Pancreas (tissue), 10 donors: ENCODE measurements at regions not wholly inside any gene's neighbourhood (a gene's known extent, or its start where the extent isn't known, plus 50 kb on each side); places are given as distances from the start of the nearest gene placed in this dataset.

Source experiments
- ATAC-seq, 4 donors: fragments of 200-7000 bp; cut with Tn5 transposase; one replicate each; pipeline versions ENCODE4 v1.8.0 to v1.9.1; 2020; ENCODE audit warnings: mild to moderate bottlenecking in 4 of 4, moderate library complexity in 4 of 4
- DNase-seq, 6 donors: peaks; one replicate each; pipeline ENCODE4 v3.0.0-alpha.2; 2020
- FAIRE-seq: peaks from 2 replicates; lab custom pipeline; 2012; peaks lifted over from hg19 to GRCh38; lab: Jason Lieb, UNC
- H3K27ac ChIP-seq, 4 donors: fragments of 200-600 bp; sonication (generic); 1 replicate in 3 of 4; 2 replicates in 1 of 4; pipeline versions ENCODE4 v1.5.0 to v1.8.0; 2020
- H3K27me3 ChIP-seq, 4 donors: fragments of 200-600 bp; one replicate each; pipeline ENCODE4 v1.8.0; 2021
- H3K36me3 ChIP-seq, 3 donors: fragments of 200-600 bp; sonication (generic) in 1 of 3; one replicate each; pipeline versions ENCODE4 v1.5.0 to v1.8.0; 2020 to 2021
- H3K4me1 ChIP-seq, 3 donors: fragments of 200-600 bp; one replicate each; pipeline ENCODE4 v1.8.0; 2021
- H3K4me3 ChIP-seq, 4 donors: fragments of 200-600 bp; sonication (generic) in 2 of 4; one replicate each; pipeline versions ENCODE4 v1.5.0 to v1.8.0; 2020 to 2021
- H3K9me3 ChIP-seq, 4 donors: fragments of 200-600 bp; one replicate each; pipeline ENCODE4 v1.8.0; 2021
- WGBS, 2 donors: extraction: QIAGEN DNeasy Blood & Tissue Kit; methylation state at CpG; one replicate each; pipeline ENCODE4 v1.1.7; 2013; 5-methylcytosine and 5-hydroxymethylcytosine counted together
- intact Hi-C, 3 donors: fragments of 100-400 bp; cut with DNase I; formaldehyde crosslinking; loops; one replicate each; pipeline versions ENCODE4 v1.11.1 to v1.14.2; 2022
- TF ChIP-seq, protein P1 (sequence below), 4 donors: fragments of 200-600 bp; sonication (generic) in 3 of 4; IDR thresholded peaks; one replicate each; pipeline versions ENCODE4 v1.5.0 to v1.8.0; 2021; ENCODE audit warnings: antibody characterized with exemption in 4 of 4
- donor health status: healthy with polysubstance abuse.
- donor health status: DM: no; HTN: no; CAD: no; lungs with moderate emphysema.
- donor health status: DM: no; HTN: no; CAD: no.
- donor health status: control.
- donor health status: control.
- donor health status: Bipolar disorder and iron deficiency.
- donor health status: DM: yes; HTN: yes; CAD: no.
- donor health status: DM: no; HTN: no; CAD: no.
- donor health status: DM: no; HTN: no; CAD: no.
- donor health status: DM: yes; HTN: yes; CAD: no.

DNA sequence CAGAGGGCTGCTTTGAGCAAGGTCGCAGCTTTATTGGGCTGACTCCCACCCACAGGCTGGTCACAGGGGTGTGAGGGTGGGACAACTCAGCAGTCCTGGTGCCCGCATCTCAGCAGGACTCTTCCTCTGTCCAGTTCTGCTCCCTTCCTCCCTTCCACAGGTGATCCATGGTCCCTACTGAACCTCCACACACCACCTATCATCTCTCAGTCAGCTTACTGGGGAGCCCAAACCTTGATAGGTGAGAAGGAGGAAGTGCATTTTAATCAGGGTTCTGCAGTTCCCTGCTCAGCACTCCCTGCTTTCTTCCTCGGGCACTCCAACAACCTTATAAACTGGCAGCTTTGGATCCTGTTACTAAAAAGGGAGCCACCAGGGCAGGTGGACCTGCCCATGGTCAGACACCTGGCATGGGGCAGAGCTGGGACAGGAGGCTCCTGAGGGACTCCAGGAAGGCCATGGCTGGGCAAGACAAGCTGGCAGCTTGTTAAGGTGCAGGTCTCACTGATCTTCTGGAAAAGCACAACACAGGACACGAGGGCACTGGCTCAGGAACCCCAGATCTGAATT lies 664.6 kb downstream of the BCL11B start:
- no peak overlapping the region for H3K27ac ChIP-seq
- H3K36me3 ChIP-seq, result no peaks in the 10 kb centered on the region
- H3K9me3 ChIP-seq, result no peaks in the 10 kb centered on the region
- FAIRE-seq (no peak), DNase-seq (no peak), ATAC-seq (no peak)
- 56 to 68% methylated on average over 4 of the region's 4 CpGs for WGBS, 2 donors
- intact Hi-C loops, result no loop called here
- no peaks in the 10 kb centered on the region for H3K27me3 ChIP-seq
- TF ChIP-seq, protein P1, sequence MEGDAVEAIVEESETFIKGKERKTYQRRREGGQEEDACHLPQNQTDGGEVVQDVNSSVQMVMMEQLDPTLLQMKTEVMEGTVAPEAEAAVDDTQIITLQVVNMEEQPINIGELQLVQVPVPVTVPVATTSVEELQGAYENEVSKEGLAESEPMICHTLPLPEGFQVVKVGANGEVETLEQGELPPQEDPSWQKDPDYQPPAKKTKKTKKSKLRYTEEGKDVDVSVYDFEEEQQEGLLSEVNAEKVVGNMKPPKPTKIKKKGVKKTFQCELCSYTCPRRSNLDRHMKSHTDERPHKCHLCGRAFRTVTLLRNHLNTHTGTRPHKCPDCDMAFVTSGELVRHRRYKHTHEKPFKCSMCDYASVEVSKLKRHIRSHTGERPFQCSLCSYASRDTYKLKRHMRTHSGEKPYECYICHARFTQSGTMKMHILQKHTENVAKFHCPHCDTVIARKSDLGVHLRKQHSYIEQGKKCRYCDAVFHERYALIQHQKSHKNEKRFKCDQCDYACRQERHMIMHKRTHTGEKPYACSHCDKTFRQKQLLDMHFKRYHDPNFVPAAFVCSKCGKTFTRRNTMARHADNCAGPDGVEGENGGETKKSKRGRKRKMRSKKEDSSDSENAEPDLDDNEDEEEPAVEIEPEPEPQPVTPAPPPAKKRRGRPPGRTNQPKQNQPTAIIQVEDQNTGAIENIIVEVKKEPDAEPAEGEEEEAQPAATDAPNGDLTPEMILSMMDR (IDR thresholded peaks at IDR 0.05), result no peak
- no peaks in the 10 kb centered on the region for H3K4me1 ChIP-seq
- no peak overlapping the region for H3K4me3 ChIP-seq

DNA sequence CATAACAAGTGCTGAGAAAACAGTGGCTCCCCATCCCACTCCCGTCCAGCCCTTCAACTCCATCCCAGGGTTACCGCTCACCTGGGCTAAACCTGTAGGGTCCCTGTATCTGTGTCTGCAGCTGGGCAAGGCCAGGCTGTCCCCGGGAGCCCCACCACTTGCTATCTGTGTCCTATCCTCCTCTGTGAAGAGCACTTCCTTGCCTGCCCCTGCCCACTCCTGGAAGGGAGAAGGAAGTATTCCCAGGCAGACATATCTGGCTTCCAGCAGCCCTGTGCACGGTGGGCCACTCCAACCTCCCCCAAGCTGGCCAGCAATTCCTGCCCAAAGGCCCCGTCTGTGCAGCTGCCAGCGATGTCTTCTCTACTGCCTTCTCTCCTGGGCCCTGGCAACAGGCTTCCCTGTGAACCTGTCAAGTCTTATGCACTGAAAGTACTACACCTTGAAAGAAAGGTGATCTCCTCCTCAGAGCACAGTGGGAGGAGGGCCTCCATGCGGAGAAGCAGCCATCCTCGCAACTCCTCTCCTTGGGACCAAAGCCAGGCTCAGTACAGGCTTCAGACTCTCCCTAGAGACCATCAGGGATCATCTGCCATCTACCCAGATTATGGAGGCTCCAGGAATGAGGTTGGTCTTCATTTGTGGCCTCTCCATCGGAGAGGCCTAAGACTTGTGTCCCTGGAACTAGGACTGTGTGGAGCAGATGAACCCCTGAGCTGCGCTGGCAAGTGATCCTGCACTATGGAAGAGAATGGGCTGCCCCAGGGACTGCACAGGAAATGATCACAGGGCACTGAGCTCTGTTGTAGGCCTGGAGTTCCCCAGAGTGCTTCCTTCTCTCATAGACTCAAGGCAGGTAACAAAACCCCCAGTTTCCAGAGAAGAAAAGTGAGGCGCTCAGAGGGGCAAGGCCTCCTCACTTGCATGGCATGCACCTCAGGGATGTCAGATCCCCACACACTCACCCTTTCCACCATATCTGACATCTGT lies 663.6 kb downstream of the BCL11B start:
- WGBS, 2 donors, result 72 to 76% methylated on average over 11 of the region's 11 CpGs
- H3K4me1 ChIP-seq, result no peaks in the 10 kb centered on the region
- no peaks in the 10 kb centered on the region for H3K27me3 ChIP-seq
- FAIRE-seq (no peak), ATAC-seq (no peak), DNase-seq (no peak)
- intact Hi-C loops, result no loop called here
- no peak overlapping the region for H3K4me3 ChIP-seq
- no peak overlapping the region for H3K27ac ChIP-seq
- no peaks in the 10 kb centered on the region for H3K9me3 ChIP-seq
- TF ChIP-seq, protein P1 (IDR thresholded peaks at IDR 0.05), result no peak
- no peaks in the 10 kb centered on the region for H3K36me3 ChIP-seq

DNA sequence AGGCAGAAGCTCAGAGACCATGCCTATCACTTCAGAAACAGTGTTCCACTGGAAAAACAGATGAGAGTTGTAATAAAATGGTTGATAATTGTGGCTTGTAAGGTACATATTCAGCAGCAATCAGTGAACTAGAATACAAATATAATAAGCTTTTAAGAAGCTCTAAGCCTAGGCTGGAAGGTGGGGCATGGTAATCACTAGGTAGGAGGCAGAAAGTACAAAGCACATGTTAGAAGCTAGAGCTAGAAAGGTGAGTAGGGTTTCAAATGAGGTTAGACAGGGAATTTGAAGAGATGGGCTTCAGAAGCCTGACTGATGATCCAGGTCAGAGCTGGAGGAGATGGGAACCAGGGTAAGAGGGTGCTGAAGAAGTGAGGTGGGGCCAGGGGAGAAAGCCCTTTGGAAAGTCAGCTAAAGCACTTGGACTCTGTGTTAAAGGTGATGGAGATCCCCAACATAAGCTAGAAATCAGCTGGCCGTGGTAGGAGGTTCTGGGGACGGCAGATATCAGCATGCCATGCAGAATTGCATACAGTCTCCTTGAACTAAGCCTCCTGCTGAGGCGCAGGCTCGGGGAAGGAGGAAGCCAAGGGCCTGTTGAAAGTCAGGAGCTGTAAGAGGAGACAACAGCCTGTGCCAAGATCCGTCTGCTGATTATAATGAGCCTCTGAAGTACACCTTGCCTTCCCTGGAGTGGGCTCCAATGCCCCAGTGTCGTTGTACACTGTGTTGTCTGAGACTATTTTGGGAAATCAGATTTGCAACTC lies 659.4 kb downstream of the BCL11B start:
- intact Hi-C loops, result no loop called here
- no peak for DNase-seq
- H3K4me1 ChIP-seq, result no peaks in the 10 kb centered on the region
- H3K27me3 ChIP-seq, result no peaks in the 10 kb centered on the region
- TF ChIP-seq, protein P1 (IDR thresholded peaks at IDR 0.05), result no peak
- H3K36me3 ChIP-seq, result no peaks in the 10 kb centered on the region
- no peak overlapping the region for H3K4me3 ChIP-seq
- no peak overlapping the region for H3K27ac ChIP-seq
- no peak for FAIRE-seq
- 59 to 70% methylated on average over 6 of the region's 6 CpGs for whole genome bisulfite sequencing, 2 donors
- no peak for ATAC-seq
- no peaks in the 10 kb centered on the region for H3K9me3 ChIP-seq

DNA sequence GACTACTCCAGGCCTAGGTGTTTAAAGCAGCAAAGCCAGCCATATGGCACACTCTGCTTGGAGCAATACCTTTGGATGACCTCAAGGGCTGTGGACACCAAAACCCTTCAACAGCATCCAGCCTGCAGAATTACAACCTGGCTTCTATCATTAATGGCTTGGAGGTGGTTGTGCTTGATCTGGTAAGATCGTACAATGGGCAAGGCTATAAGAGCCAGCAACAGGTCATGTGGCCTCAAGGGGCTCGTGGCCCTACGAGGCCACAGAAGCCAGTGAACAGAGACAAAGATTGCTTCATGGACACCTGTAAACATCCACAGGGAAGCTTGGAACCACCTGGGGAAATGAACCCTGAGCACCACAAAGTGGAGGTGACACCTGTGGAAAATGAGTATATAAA lies 657.3 kb downstream of the BCL11B start:
- ATAC-seq (no peak), DNase-seq (no peak), FAIRE-seq (no peak)
- TF ChIP-seq, protein P1 (IDR thresholded peaks at IDR 0.05), result no peak
- no peaks in the 10 kb centered on the region for H3K9me3 ChIP-seq
- no peaks in the 10 kb centered on the region for H3K27me3 ChIP-seq
- no peaks in the 10 kb centered on the region for H3K4me1 ChIP-seq
- H3K36me3 ChIP-seq, result no peaks in the 10 kb centered on the region
- H3K4me3 ChIP-seq, result no peak overlapping the region
- 89 to 97% methylated on average over 3 of the region's 3 CpGs for WGBS, 2 donors
- no peak overlapping the region for H3K27ac ChIP-seq
- intact Hi-C loops, result no loop called here
